Prostate gland (tissue), 2 donors: ENCODE measurements at regions not wholly inside any gene's neighbourhood (a gene's known extent, or its start where the extent isn't known, plus 50 kb on each side); places are given as distances from the start of the nearest gene placed in this dataset.

Experiments used
- DNase-seq: peaks from one replicate; pipeline ENCODE4 v3.0.0-alpha.2; 2019; ENCODE audit warnings: low spot score
- H3K27ac ChIP-seq, 2 donors: fragments of 200-600 bp; sonication (generic); 2 replicates each; pipeline ENCODE4 v1.5.1; 2017 to 2019
- H3K27me3 ChIP-seq: fragments of 200-600 bp; sonication (generic); replicated peaks from 2 replicates; pipeline ENCODE4 v1.5.1; 2019; ENCODE audit not compliant: insufficient read depth
- H3K36me3 ChIP-seq, 2 donors: fragments of 200-600 bp; sonication (generic); 1 replicate in 1 of 2; 2 replicates in 1 of 2; pipeline versions ENCODE4 v1.5.1 to v1.8.1; 2017 to 2019
- H3K4me1 ChIP-seq: fragments of 200-600 bp; sonication (generic); replicated peaks from 2 replicates; pipeline ENCODE4 v1.5.1; 2019
- H3K4me3 ChIP-seq, 2 donors: fragments of 200-600 bp; sonication (generic); 2 replicates each; pipeline ENCODE4 v1.5.1; 2017 to 2019
- H3K9me3 ChIP-seq: fragments of 200-600 bp; sonication (generic); 2 replicates; pipeline ENCODE4 v1.5.1; 2017
- POLR2A ChIP-seq: fragments of 450-650 bp; IDR thresholded peaks from one replicate; pipeline ENCODE4 v1.6.1; 2016; ENCODE audit warnings: antibody characterized with exemption, mild to moderate bottlenecking
- POLR2AphosphoS5 ChIP-seq: sonication (generic); formaldehyde crosslinking; IDR thresholded peaks from one replicate; pipeline ENCODE4 v1.6.1; 2017; ENCODE audit warnings: antibody characterized with exemption
- WGBS: methylation state at CpG from one replicate; pipeline ENCODE4 v1.1.5; 2018; 5-methylcytosine and 5-hydroxymethylcytosine counted together
- intact Hi-C: fragments of 100-400 bp; cut with DNase I; formaldehyde crosslinking; loops from one replicate; pipeline ENCODE4 v1.14.2; 2022
- TF ChIP-seq, protein P1 (sequence below), 4 experiments: fragments of 200-600 bp in 2 of 4; fragments of 450-650 bp in 2 of 4; sonication (generic) in 2 of 4; IDR thresholded peaks; 1 replicate in 3 of 4; 2 replicates in 1 of 4; pipeline ENCODE4 v1.5.1; 2016 to 2019; ENCODE audit warnings: antibody characterized with exemption in 4 of 4, mild to moderate bottlenecking in 2 of 4, moderate library complexity in 2 of 4

DNA sequence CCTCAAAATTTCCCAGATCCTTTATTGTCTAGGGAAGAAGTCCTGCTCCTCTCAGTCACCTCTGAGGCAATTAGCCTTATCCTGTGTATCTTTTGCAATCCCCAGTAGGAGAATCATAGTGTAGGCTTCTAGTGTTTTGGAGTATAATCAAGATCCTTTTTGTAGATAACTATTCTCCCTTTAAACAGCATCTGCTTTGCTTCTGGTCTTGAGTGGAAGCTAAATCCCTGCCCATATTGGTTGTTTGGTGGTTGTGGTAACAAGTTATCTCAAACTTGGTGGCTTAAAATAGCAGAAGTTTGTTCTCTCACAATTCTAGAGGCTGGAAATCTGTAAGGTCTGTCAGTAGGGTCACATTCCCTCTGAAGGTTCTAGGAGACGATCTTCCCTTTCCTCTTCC, 217.5 kb upstream of the RASGRP1 start:
- H3K36me3 ChIP-seq, result no peaks in the 10 kb centered on the region
- intact Hi-C loops, result no loop called here
- H3K4me1 ChIP-seq, result no peaks in the 10 kb centered on the region
- TF ChIP-seq, protein P1, sequence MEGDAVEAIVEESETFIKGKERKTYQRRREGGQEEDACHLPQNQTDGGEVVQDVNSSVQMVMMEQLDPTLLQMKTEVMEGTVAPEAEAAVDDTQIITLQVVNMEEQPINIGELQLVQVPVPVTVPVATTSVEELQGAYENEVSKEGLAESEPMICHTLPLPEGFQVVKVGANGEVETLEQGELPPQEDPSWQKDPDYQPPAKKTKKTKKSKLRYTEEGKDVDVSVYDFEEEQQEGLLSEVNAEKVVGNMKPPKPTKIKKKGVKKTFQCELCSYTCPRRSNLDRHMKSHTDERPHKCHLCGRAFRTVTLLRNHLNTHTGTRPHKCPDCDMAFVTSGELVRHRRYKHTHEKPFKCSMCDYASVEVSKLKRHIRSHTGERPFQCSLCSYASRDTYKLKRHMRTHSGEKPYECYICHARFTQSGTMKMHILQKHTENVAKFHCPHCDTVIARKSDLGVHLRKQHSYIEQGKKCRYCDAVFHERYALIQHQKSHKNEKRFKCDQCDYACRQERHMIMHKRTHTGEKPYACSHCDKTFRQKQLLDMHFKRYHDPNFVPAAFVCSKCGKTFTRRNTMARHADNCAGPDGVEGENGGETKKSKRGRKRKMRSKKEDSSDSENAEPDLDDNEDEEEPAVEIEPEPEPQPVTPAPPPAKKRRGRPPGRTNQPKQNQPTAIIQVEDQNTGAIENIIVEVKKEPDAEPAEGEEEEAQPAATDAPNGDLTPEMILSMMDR (IDR thresholded peaks at IDR 0.05), result no peak
- TF ChIP-seq POLR2AphosphoS5 (no peak), POLR2A (no peak)
- H3K27me3 ChIP-seq, result no peaks in the 10 kb centered on the region
- H3K4me3 ChIP-seq, result no peak overlapping the region
- no peak for DNase-seq
- 87% methylated on average over 1 of the region's 1 CpG for WGBS
- H3K27ac ChIP-seq, result no peak overlapping the region
- no peaks in the 10 kb centered on the region for H3K9me3 ChIP-seq

DNA sequence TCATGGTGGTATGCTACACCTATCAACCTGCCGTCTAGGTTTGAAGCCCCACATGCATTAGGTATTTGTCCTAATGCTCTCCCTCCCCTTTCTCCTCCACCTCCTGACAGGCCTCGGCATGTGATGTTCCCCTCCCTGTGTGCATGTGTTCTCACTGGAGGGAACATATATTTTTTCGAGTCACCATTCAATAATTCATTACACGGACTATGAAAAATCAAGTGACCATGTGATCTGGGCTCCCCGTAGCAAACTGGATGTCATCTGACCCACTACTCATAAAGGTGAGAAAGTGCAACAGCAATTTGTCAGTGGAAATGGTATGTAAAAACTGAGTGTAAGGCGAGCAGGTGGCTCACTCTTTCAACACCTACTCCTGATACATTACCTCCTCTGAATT, 224.3 kb upstream of the RASGRP1 start:
- Histone ChIP-seq H3K27me3 (no peaks in the 10 kb centered on the region), H3K9me3 (no peaks in the 10 kb centered on the region), H3K4me1 (no peaks in the 10 kb centered on the region), H3K4me3 (no peak overlapping the region), H3K27ac (no peak overlapping the region), H3K36me3 (no peaks in the 10 kb centered on the region)
- intact Hi-C loops, result no loop called here
- DNase-seq, result no peak
- TF ChIP-seq, protein P1 (IDR thresholded peaks at IDR 0.05), result no peak
- no peak for TF ChIP-seq POLR2A
- 64% methylated on average over 6 of the region's 6 CpGs for WGBS

GRCh38 chr15:38789566-38789965, 225.0 kb upstream of the RASGRP1 start:
- no peaks in the 10 kb centered on the region for H3K4me1 ChIP-seq
- no peak overlapping the region for H3K4me3 ChIP-seq
- intact Hi-C loops, result no loop called here
- H3K9me3 ChIP-seq, result no peaks in the 10 kb centered on the region
- H3K36me3 ChIP-seq, result no peaks in the 10 kb centered on the region
- TF ChIP-seq, protein P1 (IDR thresholded peaks at IDR 0.05), result no peak
- TF ChIP-seq POLR2AphosphoS5 (no peak), POLR2A (no peak)
- WGBS, result 86% methylated on average over 3 of the region's 3 CpGs
- DNase-seq, result no peak
- H3K27ac ChIP-seq, result no peak overlapping the region
- no peaks in the 10 kb centered on the region for H3K27me3 ChIP-seq

- Histone ChIP-seq H3K27me3 (no peaks in the 10 kb centered on the region), H3K4me3 (no peak overlapping the region), H3K4me1 (no peaks in the 10 kb centered on the region), H3K27ac (no peak overlapping the region), H3K9me3 (no peaks in the 10 kb centered on the region), H3K36me3 (no peaks in the 10 kb centered on the region)
- intact Hi-C loops, result no loop called here
- no peak for DNase-seq
- TF ChIP-seq POLR2A, result no peak
- no peak for TF ChIP-seq POLR2AphosphoS5
- TF ChIP-seq, protein P1 (IDR thresholded peaks at IDR 0.05), result no peak
- WGBS, result 53% methylated on average over 4 of the region's 4 CpGs
These were observed 228.7 kb upstream of the RASGRP1 start for GRCh38 chr15:38793206-38793810.

GRCh38 chr15:38795471-38796245, 231.0 kb upstream of the RASGRP1 start:
- TF ChIP-seq POLR2AphosphoS5 (no peak), POLR2A (no peak)
- TF ChIP-seq, protein P1 (IDR thresholded peaks at IDR 0.05), result no peak
- intact Hi-C loops, result no loop called here
- Histone ChIP-seq H3K9me3 (no peaks in the 10 kb centered on the region), H3K4me1 (no peaks in the 10 kb centered on the region), H3K27ac (no peak overlapping the region), H3K4me3 (no peak overlapping the region), H3K27me3 (no peaks in the 10 kb centered on the region), H3K36me3 (no peaks in the 10 kb centered on the region)
- no peak for DNase-seq
- 42% methylated on average over 3 of the region's 3 CpGs for whole genome bisulfite sequencing
